HK-2 (cell line): ENCODE measurements at regions not wholly inside any gene's neighbourhood (a gene's known extent, or its start where the extent isn't known, plus 50 kb on each side); places are given as distances from the start of the nearest gene placed in this dataset.
"Not testable (repeated sequence)": the region's sequence is repeated elsewhere in the genome, so short reads cannot be mapped to it uniquely, and the experiment has no call there.

Source experiments
- DNase-seq: peaks from one replicate; pipeline ENCODE4 v3.0.0-alpha.2; 2018; ENCODE audit not compliant: unreplicated experiment

- DNase-seq, result no peak
These were observed 503.4 kb downstream of the CD109 start for GRCh38 chr6:74199215-74199915.

- no peak for DNase-seq
These were observed 501.3 kb downstream of the CD109 start for GRCh38 chr6:74197310-74197709.

- no peak for DNase-seq
These were observed 491.8 kb downstream of the CD109 start for GRCh38 chr6:74187811-74188210.

DNA sequence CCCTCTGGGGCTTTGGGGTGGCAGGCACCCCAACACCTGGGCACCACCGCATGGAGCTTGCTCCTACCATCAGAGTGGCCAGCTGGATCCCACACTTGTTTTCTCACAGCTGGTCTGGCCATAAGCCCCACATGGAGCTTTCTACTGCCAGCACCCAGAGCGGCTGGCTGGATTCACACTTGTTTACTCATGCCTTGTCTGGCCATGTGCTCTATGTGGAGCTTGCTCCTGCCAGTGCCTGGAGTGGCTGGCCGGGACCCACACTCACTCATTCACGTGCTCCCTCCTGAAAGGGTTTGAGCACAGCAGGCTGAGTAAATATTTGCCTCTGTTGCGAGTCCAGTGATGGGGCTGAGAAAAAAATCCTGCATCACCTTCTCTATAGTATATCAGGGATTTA lies 487.0 kb downstream of the CD109 start:
- DNase-seq, result no peak

DNA sequence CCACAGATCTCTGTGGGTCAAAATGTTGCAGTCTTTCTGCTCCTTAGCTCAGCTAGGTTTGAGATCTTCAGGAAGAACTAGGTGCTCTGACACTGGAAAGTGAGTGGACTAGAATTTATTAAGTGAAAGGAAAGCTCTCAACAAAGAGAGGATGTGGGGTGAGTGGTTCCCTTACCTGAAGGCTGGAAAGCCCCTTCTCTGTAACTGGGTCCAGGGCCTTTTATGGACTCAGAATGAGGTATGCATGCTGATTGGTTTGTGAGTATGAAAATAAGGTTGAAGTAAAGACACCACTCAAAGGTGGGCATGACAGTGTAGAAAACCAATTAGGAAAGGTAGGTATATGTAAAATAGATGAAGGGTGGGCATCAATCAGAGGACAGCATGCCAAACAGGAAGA lies 485.5 kb downstream of the CD109 start:
- DNase-seq, result no peak

- no peak for DNase-seq
These were observed 481.5 kb downstream of the CD109 start for GRCh38 chr6:74177506-74177905.

GRCh38 chr6:74170550-74170949 lies 474.5 kb downstream of the CD109 start:
- not testable (repeated sequence) for DNase-seq

DNA sequence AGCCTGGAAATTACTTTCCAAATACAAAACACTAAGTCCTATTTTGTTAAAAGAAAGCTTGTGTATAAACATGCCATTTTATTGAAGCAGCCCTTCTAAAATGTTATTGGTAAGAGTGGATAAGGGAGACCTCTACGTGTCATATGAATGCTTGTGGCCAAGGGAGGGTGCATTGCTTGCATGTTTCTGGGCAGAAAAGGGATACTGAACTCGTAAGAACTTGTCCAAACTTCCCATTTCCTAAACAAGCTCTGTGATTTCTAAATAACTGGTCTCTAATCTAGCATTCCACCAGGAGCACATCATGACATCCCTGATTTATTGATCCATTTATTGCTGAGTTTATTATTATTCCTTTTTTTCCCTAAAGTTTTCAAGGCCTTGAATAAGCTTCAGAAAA lies 474.1 kb downstream of the CD109 start:
- DNase-seq, result no peak

DNA sequence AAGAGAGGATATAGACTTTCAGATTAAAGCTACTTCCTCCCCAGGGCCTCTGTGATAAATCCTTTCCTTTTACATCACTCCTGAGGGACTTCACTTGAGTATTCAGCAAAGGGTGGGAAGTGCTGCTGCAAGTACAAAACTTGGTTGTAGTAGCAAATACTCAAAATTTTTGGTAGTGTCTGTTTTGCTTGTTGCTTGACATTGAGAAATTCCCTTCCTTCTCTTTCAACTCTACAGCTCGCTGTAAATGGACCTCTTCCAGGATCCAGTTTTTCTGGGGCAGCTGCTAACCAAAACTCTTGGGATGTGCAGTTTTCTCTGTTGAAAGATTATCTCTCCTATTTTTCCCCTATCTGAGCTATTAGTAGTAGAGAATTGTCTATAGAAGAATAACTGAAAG lies 472.0 kb downstream of the CD109 start:
- DNase-seq, result no peak

- no peak for DNase-seq
These were observed 471.5 kb downstream of the CD109 start for GRCh38 chr6:74167511-74167910.

DNA sequence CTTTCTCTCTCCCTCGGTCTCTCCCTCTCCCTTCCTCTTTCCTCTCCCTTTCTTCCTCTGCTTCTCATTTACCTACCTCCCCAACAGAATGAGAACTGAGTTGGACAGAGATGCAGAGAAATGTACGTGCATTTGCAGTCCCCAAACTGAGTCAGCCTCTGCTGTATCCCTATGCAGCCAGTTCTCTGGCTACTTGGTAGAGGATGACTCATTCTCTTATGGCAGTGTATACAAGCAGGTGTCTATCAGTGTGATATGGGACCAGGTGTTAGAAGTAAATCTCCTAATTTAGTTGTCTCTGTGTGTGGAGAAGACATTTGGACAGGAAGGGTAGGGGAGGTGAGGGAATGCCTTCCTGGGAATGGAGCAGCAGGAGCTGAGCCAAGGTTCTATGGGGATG lies 470.8 kb downstream of the CD109 start:
- no peak for DNase-seq

DNA sequence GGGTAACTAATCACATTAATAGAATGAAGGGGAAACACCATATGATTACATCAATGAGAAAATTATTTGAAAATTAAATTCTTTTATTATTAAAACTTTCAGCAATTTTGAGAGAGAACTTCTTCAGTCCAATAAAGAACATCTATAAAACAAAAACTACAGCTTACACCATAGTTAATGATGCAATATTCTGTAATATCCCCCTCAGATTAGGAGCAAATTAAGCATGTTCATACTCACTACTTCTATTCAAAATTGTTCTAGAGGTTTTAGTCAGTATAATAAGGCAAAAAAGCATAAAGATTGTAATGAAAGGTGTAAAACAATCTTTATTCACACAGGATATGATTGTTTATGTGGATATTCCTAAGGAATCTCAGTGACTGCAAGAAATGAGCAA lies 465.4 kb downstream of the CD109 start:
- DNase-seq, result no peak

- DNase-seq, result no peak
These were observed 456.2 kb downstream of the CD109 start for GRCh38 chr6:74152096-74152675.

DNA sequence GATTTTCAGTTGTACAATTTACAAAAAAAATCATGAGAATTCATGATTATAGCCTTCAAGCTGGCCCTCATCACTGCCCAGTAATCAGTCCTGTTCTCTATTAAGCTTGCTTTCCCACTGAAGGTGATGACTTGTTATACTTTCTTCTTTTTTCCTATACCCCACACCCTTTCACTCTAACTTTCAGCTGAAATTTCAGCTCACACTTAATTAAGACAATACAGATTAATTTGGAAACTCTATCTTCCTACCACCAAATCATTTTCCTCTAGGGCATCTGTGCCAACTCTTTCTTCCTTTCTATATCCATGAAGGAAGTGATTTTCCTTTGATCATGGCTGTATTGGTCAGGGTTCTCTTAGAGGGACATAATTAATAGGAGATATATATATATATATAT lies 449.9 kb downstream of the CD109 start:
- no peak for DNase-seq

GRCh38 chr6:74137911-74138310 lies 441.9 kb downstream of the CD109 start:
- DNase-seq, result no peak

GRCh38 chr6:74134327-74134726 lies 438.3 kb downstream of the CD109 start:
- DNase-seq, result no peak

DNA sequence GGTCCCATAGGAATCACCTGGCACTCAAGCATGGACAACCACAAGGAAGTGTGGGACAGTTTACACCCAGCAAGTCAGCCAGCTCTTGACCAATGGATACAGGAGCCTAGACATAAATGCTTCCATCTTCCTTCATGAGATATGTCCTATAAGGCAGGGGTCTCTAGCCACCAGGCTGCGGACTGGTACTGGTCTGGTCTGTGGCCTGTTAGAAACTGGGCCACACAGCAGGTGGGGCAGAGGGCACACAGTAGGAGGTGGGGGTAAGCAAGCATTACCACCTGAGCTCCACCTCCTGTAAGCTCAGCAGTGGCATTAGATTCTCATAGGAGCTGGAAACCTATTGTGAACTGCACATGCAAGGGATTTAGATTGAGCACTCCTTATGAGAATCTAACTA lies 437.1 kb downstream of the CD109 start:
- no peak for DNase-seq

DNA sequence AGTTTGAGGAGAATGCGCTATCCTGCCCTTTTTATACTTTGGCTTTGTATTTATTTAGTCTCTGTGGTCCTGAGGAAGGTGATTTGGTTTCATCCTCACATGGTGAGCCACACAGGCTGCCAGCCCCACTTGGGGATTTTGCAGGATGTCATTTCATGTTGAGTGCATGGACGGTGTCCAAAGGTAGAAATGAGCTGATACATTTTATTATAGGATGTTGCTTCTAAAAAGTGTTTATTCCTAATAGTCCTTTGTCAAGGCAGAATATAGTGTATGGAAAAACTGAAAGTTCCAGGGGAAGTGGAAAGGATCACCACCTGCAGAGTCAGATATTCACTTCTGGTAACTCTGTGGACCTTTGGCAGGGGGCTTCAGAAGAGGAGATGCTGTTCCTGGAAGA lies 434.6 kb downstream of the CD109 start:
- no peak for DNase-seq

DNA sequence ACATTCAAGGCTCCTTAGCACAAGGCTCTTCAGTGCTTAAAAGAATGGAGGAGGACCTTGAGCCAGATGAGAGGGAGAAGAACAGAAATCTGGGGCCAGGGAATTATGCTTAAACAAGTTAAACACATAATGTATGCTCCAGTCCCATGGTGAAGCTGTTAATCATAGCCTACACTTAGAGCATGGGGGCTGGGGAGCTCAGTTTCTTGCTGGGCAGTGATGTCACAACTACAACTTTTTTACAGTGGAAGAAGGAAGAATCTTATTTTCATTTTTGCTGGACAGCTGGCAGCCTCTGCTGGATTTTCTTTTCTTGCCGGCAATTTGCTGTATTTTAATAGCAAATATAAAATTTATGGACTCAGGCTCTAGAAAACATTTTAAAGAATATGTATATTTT lies 432.5 kb downstream of the CD109 start:
- no peak for DNase-seq

DNA sequence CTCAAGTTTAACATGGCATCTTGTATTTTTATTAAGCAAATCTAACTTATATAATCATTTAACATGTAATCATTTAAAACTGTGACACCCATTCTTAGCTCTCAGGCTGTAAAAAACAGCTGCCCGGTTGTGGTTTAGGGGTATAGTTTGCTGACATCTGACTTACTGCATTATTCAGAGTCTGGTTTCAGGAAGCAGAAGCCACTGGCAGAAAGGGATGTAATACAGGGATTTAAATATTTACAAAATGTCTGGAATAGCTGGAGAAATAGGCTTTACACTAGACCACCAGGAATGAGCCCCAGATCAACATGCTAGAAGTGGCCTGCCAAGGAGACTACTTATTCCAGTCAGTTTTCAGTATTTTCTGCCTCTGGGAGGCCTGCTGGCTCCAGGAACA lies 421.1 kb downstream of the CD109 start:
- DNase-seq, result no peak

GRCh38 chr6:74115674-74116073 lies 419.7 kb downstream of the CD109 start:
- DNase-seq, result no peak

- DNase-seq, result no peak
These were observed 418.4 kb downstream of the CD109 start for GRCh38 chr6:74114428-74114827.

DNA sequence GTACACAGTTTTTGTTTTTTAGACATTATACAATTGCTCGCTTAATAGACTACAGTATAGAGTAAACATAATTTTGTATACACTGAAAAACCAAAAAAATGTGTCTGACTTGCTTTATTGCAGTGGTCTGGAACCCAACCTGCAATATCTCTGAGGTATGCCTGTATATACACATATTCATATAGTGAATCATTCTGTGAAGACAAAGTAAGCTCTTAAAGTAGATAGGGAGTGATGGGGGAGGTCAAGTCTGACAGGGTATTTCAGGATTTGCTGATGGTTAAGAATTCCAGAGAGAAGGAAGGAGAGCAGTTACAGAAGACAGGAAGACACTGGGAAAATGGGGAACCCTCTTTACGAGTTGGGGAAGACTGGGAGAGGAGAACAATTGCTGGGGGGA lies 417.9 kb downstream of the CD109 start:
- DNase-seq, result no peak

DNA sequence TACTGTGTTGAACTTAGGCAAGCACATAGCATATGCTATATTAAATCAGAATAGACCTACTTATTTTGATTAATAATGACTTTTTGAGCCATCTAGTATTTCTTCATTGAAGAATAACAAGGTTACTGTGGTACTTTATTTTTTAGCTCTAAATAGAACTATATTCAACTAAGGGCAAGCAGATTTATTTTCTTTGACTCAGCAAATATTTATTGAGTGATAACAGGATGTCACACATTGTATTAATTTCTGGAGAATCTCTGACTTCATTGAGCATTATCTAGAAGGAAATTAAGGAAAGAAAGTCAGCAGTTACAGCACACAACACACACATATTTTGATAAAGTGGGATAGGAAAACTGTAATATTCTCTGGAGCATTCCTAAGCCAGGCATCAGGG lies 407.4 kb downstream of the CD109 start:
- no peak for DNase-seq
